ENCODE measurements at regions not wholly inside any gene's neighbourhood (a gene's known extent, or its start where the extent isn't known, plus 50 kb on each side); places are given as distances from the start of the nearest gene placed in this dataset.

DNA sequence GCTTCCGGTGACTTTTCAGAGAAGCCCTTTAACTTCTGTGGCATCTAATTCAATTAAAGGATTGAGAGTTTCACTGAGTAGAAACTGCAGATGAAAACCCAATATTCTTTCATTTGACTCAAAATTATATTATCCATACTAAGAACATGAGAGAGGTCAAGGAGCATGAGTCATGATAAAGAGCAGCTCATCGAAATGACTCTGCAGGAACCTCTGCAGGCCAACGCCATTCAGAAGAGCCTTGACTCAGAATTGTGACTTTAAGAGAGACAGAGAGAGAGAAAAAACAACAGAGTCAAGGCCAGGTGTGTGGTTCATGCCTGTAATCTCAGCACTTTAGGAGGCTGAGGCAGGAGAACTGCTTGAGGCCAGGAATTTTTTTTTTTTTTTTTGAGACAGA, 417.2 kb upstream of the XYLT1 start:
- no peak overlapping the region for H3K4me3 ChIP-seq
- intact Hi-C loops (cut with DNase I), result no loop called here
- H3K36me3 ChIP-seq, result no peaks in the 10 kb centered on the region
- H3K27me3 ChIP-seq, result no peaks in the 10 kb centered on the region
- no peak overlapping the region for H3K27ac ChIP-seq
- no peaks in the 10 kb centered on the region for H3K4me1 ChIP-seq
- TF ChIP-seq, protein P1, sequence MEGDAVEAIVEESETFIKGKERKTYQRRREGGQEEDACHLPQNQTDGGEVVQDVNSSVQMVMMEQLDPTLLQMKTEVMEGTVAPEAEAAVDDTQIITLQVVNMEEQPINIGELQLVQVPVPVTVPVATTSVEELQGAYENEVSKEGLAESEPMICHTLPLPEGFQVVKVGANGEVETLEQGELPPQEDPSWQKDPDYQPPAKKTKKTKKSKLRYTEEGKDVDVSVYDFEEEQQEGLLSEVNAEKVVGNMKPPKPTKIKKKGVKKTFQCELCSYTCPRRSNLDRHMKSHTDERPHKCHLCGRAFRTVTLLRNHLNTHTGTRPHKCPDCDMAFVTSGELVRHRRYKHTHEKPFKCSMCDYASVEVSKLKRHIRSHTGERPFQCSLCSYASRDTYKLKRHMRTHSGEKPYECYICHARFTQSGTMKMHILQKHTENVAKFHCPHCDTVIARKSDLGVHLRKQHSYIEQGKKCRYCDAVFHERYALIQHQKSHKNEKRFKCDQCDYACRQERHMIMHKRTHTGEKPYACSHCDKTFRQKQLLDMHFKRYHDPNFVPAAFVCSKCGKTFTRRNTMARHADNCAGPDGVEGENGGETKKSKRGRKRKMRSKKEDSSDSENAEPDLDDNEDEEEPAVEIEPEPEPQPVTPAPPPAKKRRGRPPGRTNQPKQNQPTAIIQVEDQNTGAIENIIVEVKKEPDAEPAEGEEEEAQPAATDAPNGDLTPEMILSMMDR (IDR thresholded peaks at IDR 0.05), result no peak
- no peaks in the 10 kb centered on the region for H3K9me3 ChIP-seq
- DNase-seq (ENCODE audit: low spot score in 2 of 2), result no peak

DNA sequence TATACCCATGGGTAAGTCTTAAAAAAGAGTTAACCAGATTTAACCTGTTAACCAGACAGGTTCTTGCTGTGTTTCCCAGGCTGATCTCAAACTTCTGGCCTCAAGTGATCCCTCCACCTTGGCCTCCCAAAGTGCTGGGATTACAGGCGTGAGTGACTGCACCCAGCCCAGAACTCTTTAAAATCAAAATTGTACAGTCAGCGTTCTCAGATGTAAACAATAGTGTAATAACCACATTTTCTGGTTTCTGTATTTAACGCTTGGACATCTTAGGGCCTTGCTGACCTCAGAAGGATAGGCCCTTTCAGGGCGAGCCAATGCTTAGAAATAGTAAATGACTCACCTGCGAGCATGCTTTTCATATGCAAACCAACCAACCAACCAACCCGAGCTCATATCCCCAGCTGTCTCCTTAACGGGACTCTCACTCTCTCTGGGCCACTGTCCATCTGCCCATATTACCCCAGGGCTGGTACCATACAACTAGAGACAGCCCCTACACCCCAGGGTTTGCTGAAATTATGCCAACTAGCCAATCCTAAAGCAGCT, 415.0 kb upstream of the XYLT1 start:
- DNase-seq (ENCODE audit: low spot score in 2 of 2), result no peak
- Histone ChIP-seq H3K9me3 (no peaks in the 10 kb centered on the region), H3K27me3 (no peaks in the 10 kb centered on the region), H3K4me3 (no peak overlapping the region), H3K27ac (no peak overlapping the region), H3K36me3 (no peaks in the 10 kb centered on the region), H3K4me1 (no peaks in the 10 kb centered on the region)
- TF ChIP-seq, protein P1 (IDR thresholded peaks at IDR 0.05), result no peak
- intact Hi-C loops (cut with DNase I), result no loop called here

GRCh38 chr16:17877821-17878360, 407.1 kb upstream of the XYLT1 start:
- intact Hi-C loops (cut with DNase I), result no loop called here
- TF ChIP-seq, protein P1 (IDR thresholded peaks at IDR 0.05), result no peak
- no peaks in the 10 kb centered on the region for H3K4me1 ChIP-seq

GRCh38 chr16:17866996-17867395, 396.2 kb upstream of the XYLT1 start:
- TF ChIP-seq, protein P1 (IDR thresholded peaks at IDR 0.05), result no peak

More at GRCh38 chr16:17877821-17878360, 407.1 kb upstream of the XYLT1 start:
- Histone ChIP-seq H3K36me3 (no peaks in the 10 kb centered on the region), H3K27ac (no peak overlapping the region), H3K27me3 (no peaks in the 10 kb centered on the region), H3K4me3 (no peak overlapping the region), H3K9me3 (no peaks in the 10 kb centered on the region)
- no peak for DNase-seq (ENCODE audit: low spot score in 2 of 2)

GRCh38 chr16:17861981-17862479, 391.3 kb upstream of the XYLT1 start:
- TF ChIP-seq, protein P1 (IDR thresholded peaks at IDR 0.05), result no peak
- H3K9me3 ChIP-seq, result no peaks in the 10 kb centered on the region
- no peak overlapping the region for H3K4me3 ChIP-seq
- intact Hi-C loops (cut with DNase I), result no loop called here
- DNase-seq (ENCODE audit: low spot score in 2 of 2), result no peak
- no peaks in the 10 kb centered on the region for H3K4me1 ChIP-seq
- H3K27ac ChIP-seq, result no peak overlapping the region
- no peaks in the 10 kb centered on the region for H3K27me3 ChIP-seq
- H3K36me3 ChIP-seq, result no peaks in the 10 kb centered on the region

More at GRCh38 chr16:17866996-17867395, 396.2 kb upstream of the XYLT1 start:
- H3K4me3 ChIP-seq, result no peak overlapping the region
- H3K9me3 ChIP-seq, result no peaks in the 10 kb centered on the region
- intact Hi-C loops (cut with DNase I), result no loop called here
- no peak overlapping the region for H3K27ac ChIP-seq
- H3K36me3 ChIP-seq, result no peaks in the 10 kb centered on the region
- no peaks in the 10 kb centered on the region for H3K27me3 ChIP-seq
- DNase-seq (ENCODE audit: low spot score in 2 of 2), result no peak
- no peaks in the 10 kb centered on the region for H3K4me1 ChIP-seq
